Osteoblast (primary cell): ENCODE measurements at regions not wholly inside any gene's neighbourhood (a gene's known extent, or its start where the extent isn't known, plus 50 kb on each side); places are given as distances from the start of the nearest gene placed in this dataset.

ENCODE experiments used
- DNase-seq: peaks from one replicate; pipeline ENCODE4 v3.0.0; 2011; ENCODE audit warnings: low spot score, mixed read lengths; ENCODE audit not compliant: insufficient read length; ENCODE audit errors: missing footprints
- H2AFZ ChIP-seq: 2 replicates; pipeline ENCODE4 v1.6.0; 2011; ENCODE audit warnings: mild to moderate bottlenecking, low read length
- H3K27ac ChIP-seq: 2 replicates; pipeline ENCODE4 v1.5.1; 2011; ENCODE audit warnings: mild to moderate bottlenecking, low read depth, low read length, moderate library complexity
- H3K27me3 ChIP-seq: 2 replicates; pipeline ENCODE4 v1.6.0; 2012; ENCODE audit warnings: mild to moderate bottlenecking, control low read depth, inconsistent platforms, low read length, moderate library complexity; ENCODE audit not compliant: insufficient read depth
- H3K36me3 ChIP-seq: 2 replicates; pipeline ENCODE4 v1.5.1; 2011; ENCODE audit warnings: mild to moderate bottlenecking, low read length, control low read depth, moderate library complexity; ENCODE audit not compliant: insufficient read depth
- H3K4me1 ChIP-seq: 2 replicates; pipeline ENCODE4 v1.5.1; 2011; ENCODE audit warnings: mild to moderate bottlenecking, low read length, control low read depth, moderate library complexity; ENCODE audit not compliant: insufficient read depth
- H3K4me2 ChIP-seq: 2 replicates; pipeline ENCODE4 v1.6.0; 2011; ENCODE audit warnings: mild to moderate bottlenecking, low read length; ENCODE audit not compliant: insufficient read depth
- H3K4me3 ChIP-seq: fragments of 200-600 bp; sonication (generic); 3 replicates; pipeline ENCODE4 v1.5.1; 2012; ENCODE audit warnings: mild to moderate bottlenecking, low read length, inconsistent platforms; ENCODE audit not compliant: insufficient read depth
- H3K79me2 ChIP-seq: 2 replicates; pipeline ENCODE4 v1.6.0; 2012; ENCODE audit warnings: mild to moderate bottlenecking, low read length, control low read depth, inconsistent platforms; ENCODE audit not compliant: insufficient read depth
- H3K9me3 ChIP-seq: 2 replicates; pipeline ENCODE4 v1.5.1; 2011; ENCODE audit warnings: low read depth, low read length, control low read depth
- H4K20me1 ChIP-seq: 2 replicates; pipeline ENCODE4 v1.6.0; 2012; ENCODE audit warnings: mild to moderate bottlenecking, low read length, control low read depth; ENCODE audit not compliant: insufficient read depth
- CTCF ChIP-seq: IDR thresholded peaks from 2 replicates; pipeline ENCODE4 v1.5.1; 2011; ENCODE audit warnings: mild to moderate bottlenecking, low read depth, low read length, moderate library complexity; ENCODE audit errors: extremely low read depth

- no peak overlapping the region for H3K4me3 ChIP-seq
Observed at GRCh38 chr11:10386361-10386760, 68.7 kb upstream of the AMPD3 start.

GRCh38 chr11:10386861-10387205 lies 68.2 kb upstream of the AMPD3 start:
- H3K27ac ChIP-seq = peak overlapping the region; percentile 82
- H2AFZ ChIP-seq = no peak overlapping the region
- H3K4me1 ChIP-seq = peaks cover 54% of the 10 kb centered on the region
- H3K4me2 ChIP-seq = peak overlapping the region; percentile 55
- no peaks in the 10 kb centered on the region for H3K36me3 ChIP-seq
- no peaks in the 10 kb centered on the region for H3K27me3 ChIP-seq
- no peaks in the 10 kb centered on the region for H3K79me2 ChIP-seq
- no peak overlapping the region for H3K4me3 ChIP-seq
- no peak for TF ChIP-seq CTCF
- no peak for DNase-seq
- no peaks in the 10 kb centered on the region for H4K20me1 ChIP-seq
- H3K9me3 ChIP-seq = no peaks in the 10 kb centered on the region

More at GRCh38 chr11:10386361-10386760, 68.7 kb upstream of the AMPD3 start:
- H3K36me3 ChIP-seq = no peaks in the 10 kb centered on the region
- no peaks in the 10 kb centered on the region for H4K20me1 ChIP-seq
- TF ChIP-seq CTCF = no peak
- no peak for DNase-seq
- peak overlapping the region; percentile 55 for H3K4me2 ChIP-seq
- no peak overlapping the region for H2AFZ ChIP-seq
- H3K79me2 ChIP-seq = no peaks in the 10 kb centered on the region
- no peaks in the 10 kb centered on the region for H3K9me3 ChIP-seq
- peak overlapping the region; percentile 82 for H3K27ac ChIP-seq
- H3K27me3 ChIP-seq = no peaks in the 10 kb centered on the region
- peaks cover 59% of the 10 kb centered on the region for H3K4me1 ChIP-seq

GRCh38 chr11:10387206-10388083 lies 67.6 kb upstream of the AMPD3 start:
- H4K20me1 ChIP-seq = no peaks in the 10 kb centered on the region
- no peaks in the 10 kb centered on the region for H3K79me2 ChIP-seq
- peak overlapping the region; percentile 55 for H3K4me2 ChIP-seq
- H3K9me3 ChIP-seq = no peaks in the 10 kb centered on the region
- H3K4me1 ChIP-seq = peaks cover 52% of the 10 kb centered on the region
- no peak overlapping the region for H2AFZ ChIP-seq
- DNase-seq = no peak
- no peaks in the 10 kb centered on the region for H3K27me3 ChIP-seq
- H3K27ac ChIP-seq = peak overlapping the region; percentile 82
- no peak for TF ChIP-seq CTCF
- no peaks in the 10 kb centered on the region for H3K36me3 ChIP-seq
- H3K4me3 ChIP-seq = no peak overlapping the region

GRCh38 chr11:10388101-10388500 lies 67.0 kb upstream of the AMPD3 start:
- H3K9me3 ChIP-seq = no peaks in the 10 kb centered on the region
- H3K4me3 ChIP-seq = no peak overlapping the region
- H4K20me1 ChIP-seq = no peaks in the 10 kb centered on the region
- TF ChIP-seq CTCF = no peak
- peak overlapping the region; percentile 82 for H3K27ac ChIP-seq
- H2AFZ ChIP-seq = no peak overlapping the region
- peak overlapping the region; percentile 55 for H3K4me2 ChIP-seq
- no peaks in the 10 kb centered on the region for H3K36me3 ChIP-seq
- H3K4me1 ChIP-seq = peaks cover 58% of the 10 kb centered on the region
- H3K79me2 ChIP-seq = no peaks in the 10 kb centered on the region
- no peak for DNase-seq
- H3K27me3 ChIP-seq = no peaks in the 10 kb centered on the region
